ENCODE measurements at regions not wholly inside any gene's neighbourhood (a gene's known extent, or its start where the extent isn't known, plus 50 kb on each side); places are given as distances from the start of the nearest gene placed in this dataset.

GRCh38 chr4:35982318-35982717, 262.0 kb downstream of the ARAP2 start (continued):
- TF ChIP-seq USF2 (IDR thresholded peaks at IDR 0.05; ENCODE audit: low read length), result no peak
